NCI-H2196 (cell line): ENCODE measurements at regions not wholly inside any gene's neighbourhood (a gene's known extent, or its start where the extent isn't known, plus 50 kb on each side); places are given as distances from the start of the nearest gene placed in this dataset.
"Not testable (repeated sequence)": the region's sequence is repeated elsewhere in the genome, so short reads cannot be mapped to it uniquely, and the experiment has no call there.

Source experiments
- DNase-seq: peaks from one replicate; lab custom pipeline; 2025; ENCODE audit not compliant: unreplicated experiment; lab: John Stamatoyannopoulos, UW

DNA sequence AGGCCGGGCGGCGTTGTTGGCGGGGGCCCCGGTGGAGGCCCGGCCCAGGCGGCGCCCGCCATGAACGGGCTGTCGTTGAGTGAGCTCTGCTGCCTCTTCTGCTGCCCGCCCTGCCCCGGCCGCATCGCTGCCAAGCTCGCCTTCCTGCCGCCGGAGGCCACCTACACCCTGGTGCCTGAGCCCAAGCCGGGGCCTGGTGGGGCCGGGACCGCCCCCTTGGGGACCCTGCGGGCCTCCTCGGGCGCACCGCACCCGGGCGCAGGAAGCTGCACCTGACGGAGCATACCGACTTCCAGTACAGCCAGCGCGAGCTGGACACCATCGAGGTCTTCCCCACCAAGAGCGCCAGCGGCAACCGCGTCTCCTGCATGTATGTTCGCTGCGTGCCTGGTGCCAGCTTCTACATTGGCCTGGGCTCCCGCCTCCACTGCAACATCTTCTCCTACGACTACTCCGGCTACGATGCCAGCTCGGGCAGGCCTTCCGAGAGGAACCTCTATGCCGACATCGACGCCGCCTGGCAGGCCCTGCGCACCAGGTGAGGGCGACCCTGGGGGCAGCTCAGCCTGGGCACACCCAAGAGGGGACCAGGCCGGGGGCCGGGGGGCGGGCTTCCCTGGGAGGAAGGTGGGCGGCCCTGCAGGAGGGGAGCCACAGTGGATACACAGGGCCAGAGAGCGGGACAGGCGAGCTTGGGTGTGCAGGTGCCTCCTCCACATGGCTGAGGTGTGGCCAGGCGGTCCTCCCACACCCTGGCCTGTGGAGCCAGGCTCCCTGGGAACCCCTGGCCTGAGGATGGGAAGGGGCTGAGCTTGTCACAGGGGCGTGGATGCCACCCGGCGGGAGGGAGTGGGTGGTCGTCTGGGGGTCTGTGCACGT is 201.6 kb downstream of the USP22 start:
- DNase-seq: not testable (repeated sequence)

DNA sequence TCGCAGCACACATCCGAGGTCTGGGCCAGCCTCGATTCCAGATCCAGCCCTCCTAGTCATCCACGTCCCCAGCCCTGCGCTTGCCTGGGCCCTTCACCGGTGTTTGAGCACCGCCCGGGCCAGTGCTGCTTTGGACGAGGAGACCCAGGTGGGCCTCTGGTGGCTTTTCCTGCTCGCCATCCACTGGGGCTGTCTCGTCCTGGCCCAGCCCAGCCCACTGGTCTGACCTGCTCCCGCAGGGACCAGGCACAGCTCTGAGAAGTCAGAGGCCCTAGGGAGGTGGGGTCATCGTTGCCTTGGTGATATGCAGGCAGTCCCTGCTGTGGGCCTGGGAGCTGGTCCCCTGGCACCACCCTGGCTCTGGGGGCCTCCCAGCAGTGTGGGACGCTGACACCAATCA is 200.8 kb downstream of the USP22 start:
- DNase-seq: not testable (repeated sequence)

DNA sequence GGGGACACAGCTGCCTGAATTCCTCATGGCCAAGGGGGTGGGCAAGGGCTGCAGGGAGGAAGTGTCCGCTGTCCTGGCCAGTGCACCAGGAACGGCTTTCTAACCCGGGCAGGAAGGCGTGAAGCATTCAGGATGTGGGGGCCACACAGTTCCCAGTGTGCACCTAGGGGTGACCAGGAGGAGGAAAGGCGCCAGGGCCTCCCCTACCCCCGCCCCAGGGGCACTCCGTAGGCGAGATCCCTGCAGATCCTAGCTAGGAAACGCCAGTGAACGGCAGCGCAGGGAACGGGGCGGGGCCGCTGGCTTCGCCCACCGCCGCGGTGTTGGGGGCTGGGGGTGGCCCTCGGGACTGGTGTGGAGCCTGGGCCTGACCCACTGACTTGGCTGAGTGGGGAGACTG is 199.6 kb downstream of the USP22 start:
- DNase-seq: not testable (repeated sequence)

DNA sequence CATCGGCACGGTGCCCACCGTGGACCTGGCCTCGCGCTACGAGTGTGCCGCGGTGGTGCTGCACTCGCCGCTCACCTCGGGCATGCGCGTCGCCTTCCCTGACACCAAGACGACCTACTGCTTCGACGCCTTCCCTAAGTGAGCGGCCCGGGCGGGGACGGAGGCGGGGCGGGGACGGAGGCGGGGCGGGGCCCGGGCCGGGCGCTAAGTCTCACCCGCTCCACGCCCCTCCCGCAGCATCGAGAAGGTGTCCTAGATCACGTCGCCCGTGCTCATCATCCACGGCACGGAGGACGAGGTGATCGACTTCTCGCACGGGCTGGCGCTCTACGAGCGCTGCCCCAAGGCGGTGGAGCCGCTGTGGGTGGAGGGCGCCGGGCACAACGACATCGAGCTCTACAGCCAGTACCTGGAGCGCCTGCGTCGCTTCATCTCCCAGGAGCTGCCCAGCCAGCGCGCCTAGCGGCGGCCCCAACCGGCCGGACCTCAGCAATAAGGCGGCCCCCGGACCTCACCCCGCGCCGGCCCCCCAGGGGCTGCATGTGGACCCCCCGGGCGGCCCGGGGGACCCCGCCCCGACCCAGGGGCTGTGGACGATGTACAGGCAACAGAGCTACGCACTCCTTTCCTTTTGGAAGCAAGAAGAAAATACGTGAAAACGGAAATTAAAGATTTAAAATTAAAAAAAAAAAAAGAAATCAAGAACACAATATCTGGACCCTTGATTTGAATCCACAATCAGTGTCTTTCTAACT is 198.8 kb downstream of the USP22 start:
- not testable (repeated sequence) for DNase-seq

DNA sequence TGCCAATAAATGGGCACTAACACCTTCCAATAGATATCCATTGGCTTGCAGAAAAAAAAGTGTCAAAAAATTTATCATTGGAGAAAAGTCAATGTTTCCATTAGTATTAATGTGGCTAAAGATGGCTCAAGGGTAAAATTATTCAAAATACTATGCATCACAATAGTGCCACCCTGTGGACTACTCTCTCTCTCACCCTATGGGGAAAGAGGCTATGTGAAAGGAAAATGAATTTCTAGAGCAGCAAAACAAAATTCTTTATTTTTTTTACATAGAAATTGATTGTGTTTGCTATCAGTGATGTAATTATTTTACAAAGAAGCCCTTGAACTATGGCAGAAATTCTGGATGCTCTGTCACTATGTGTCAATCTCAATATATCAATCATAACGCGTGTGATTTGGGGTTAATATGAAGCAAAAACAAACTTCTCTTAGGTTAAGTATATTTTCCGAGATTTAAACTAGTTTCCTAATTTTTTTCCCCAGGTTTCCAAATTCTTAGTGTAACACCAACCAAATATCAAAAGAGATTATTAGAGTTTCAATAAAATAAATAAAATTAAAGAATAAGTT is 193.9 kb downstream of the USP22 start:
- not testable (repeated sequence) for DNase-seq

DNA sequence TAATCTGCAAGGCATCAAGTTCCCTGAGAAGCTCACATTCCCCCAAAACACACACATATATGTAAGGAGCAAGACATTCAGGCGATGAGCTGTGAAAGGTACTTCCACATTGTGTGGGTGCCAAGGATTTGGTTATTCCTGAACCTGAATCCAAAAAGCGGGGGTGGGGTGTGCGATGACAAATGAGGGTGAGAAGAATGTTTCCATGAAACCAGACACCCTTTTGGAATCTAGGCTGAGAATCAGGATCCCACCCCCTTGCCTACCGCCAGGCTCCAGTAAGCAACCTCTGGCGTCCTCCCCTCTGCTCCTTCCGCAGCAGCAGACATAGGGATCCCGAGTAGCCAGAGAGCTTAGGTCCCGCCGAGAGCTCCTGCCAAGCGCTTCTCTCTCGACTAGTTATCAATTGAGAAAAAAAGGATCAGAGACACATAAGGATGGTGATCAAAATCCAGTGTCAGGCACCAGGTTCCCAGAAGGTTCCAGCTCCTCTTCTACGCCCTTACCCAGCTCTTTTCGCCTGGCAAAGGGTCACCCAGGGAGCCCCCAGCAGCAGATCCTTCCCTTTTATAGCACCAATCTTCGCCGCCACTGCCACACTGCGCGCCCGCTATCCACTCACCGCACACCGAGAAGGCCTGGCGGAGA is 191.1 kb downstream of the USP22 start:
- not testable (repeated sequence) for DNase-seq

DNA sequence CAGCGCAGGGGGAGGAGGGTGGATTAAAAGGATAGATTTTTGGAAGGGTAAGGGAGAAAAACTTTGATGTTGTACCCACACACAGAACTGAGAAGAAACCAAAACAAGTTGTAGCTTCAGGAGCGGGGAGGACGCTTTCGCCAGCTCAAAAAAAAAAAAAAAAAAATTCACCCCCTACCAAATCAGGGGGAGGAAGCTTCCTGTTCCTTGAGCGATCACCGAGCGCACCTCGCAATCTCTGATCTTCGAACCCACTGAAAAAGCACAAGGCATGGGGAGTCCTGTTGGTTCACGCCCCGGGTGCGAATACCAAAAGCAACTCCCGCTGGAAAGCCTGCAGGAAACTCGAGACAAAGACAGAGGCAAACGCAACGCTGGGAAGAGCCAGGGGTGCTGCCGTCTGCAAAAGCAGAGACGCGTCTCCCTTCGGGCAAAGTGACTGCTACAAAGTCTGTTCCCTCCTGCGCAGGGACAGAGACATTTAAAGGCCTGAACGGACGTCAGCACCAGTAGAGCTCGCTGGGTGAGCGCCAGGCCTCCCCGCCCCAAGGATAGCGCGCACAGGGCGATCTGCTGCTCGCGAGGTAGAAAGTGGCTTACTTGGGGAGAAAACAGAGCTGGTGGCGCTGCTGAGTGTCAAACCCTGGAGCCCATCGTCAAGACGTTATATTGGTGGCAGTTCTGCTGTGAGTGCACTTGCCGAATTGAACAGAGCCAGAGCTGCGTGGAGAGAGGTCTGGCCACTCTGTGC is 190.4 kb downstream of the USP22 start:
- DNase-seq: peak; percentile 22

DNA sequence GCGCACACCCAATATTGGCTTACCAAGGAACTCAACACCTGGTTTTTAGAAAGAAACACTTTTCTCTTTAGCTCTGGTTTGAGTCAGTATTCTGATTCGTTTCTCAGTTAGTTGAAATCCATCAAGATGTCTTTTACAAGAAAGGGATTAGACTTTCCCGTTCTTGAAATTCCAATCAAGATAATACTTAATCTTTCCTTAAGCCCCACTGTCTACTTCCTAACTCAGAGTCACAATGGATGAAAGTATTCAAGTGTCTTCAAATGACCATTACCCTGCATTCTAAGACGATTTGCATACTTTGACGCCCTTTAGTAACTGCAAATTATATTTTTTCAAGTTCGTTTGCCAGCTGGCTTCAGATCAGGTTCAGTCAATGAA is 189.8 kb downstream of the USP22 start:
- DNase-seq: no peak

DNA sequence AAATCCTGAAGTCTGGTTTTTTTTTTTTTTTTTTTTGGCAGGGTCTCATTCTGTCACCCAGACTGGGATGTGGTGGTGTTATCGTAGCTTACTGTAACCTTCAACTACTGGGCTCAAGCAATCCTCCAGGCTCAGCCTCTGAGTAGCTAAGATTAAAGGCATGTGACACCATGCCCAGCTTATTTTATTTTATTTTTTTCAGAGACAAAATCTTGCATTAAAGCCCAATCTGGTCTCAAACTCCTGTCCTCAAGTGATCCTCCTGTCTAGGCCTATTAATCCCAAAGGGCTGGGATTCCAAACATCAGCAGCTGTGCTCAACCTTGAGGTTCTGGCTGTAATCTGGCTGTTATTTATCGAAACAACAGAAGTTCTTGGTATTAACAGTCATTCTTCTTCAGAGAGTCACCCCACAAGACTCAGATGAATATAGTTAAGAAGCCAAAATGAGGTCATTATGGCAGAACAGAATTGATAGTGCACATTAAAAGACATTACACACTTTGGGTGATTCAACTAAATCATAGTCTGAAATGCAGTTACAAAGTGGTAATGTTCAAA is 186.8 kb downstream of the USP22 start:
- not testable (repeated sequence) for DNase-seq

DNA sequence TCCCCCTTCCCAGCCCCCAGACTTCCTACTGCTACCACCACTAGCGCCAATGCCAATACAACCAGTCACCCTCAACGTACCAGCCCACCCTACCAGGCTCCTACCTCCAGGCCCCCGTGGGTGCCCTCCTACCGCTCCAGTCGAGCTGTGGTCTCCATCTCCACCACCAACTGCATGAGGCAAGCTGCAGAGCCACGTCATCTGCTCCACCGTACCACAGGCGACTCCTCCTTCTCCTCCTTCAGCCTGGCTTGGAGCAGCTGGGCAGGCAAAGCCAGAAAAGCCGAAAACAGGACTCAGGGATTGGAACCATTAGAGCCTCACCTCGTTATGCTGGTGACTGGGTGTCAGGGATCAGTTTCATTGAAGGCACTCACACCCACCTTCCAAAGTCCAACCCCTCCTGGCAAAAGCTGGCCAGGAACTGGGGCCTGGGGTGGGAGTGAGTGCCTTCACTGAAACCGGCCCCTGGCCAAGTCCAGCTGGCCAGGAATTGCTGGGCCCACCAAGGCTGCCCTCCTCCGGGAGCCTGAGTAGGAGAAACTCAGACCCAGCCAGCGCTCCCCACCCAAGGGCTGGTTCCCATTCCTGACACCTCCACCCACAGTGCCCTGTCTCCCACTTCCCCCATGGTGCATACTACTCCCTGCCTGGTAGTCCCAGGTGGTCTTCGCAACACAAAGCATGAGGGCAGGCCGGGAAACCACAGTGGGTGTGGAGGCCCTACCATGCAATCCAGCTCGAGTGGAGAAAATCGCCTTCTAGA is 176.2 kb downstream of the USP22 start:
- not testable (repeated sequence) for DNase-seq

DNA sequence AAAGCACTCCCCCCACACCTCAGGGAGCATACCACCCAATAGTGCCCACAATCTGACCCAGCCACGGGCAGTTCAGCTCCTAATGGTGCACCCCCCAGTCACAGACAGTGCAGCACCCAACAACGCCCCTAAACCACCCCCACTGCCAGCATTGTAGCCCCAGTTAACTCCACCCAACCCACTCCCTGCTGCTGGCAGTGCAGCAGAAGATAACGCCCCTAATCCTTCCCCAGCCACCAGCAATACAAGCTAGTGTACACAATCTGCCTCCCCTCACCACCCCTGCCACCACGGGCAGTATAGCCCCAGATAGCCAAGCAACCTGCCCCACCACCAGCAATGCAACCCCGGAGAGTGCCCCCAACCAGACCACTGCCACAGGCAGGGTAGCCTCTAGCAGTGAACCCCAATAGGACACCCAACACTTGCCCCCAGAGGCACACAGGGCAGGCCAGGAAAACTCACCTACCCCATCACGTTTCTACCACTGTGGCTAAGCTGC is 175.3 kb downstream of the USP22 start:
- DNase-seq: not testable (repeated sequence)

DNA sequence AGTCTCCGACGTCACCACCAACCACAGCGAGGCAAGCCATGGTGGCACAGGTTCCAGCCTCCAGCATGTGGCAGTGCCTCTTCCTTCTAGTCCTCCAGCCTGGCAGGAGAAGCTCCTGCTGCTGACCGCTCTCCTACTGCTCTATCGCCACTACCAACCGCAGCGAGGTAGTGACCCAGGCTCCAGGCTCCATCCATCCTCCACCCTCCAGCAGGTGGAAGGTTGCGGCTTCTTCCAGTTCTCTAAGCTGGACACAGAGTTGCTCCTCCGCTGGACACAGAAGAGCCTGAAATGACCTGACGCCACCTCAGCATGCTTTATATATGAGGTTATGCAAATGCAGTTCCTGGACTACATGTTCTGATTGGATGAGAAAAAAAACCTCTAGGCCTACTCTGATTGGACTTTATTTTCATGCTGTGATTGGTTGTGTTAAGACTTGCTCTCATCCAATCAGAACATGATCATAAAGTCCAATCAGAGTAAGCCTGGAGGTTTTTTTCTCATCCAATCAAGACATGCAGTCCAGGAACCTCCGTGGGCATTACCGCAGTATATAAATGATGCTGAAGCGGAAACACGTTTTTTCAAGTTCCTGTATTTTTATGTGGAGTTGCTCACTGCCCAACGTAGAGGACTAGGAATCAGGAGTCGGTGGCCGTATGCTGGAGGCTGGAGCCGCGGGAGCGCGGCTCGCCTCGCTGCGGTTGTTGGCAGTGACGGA is 174.7 kb downstream of the USP22 start:
- not testable (repeated sequence) for DNase-seq

DNA sequence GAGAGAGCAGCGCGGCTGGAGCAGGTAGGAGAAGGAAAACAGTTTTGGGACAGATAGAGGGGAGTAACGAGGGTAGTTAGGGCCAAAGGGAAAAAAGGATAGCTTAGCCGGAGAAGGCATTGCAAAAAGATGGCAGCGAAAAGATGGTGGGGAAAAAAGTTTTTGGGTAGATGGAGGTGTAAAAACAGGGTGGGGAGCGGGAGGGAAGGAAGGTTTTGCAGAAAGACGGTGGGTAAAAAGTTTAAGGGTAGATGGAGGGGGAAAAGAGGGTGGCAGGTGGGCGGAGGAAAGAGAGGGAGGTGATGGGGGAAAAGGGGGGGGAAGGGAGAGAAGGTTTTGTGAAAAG is 174.2 kb downstream of the USP22 start:
- DNase-seq: not testable (repeated sequence)

DNA sequence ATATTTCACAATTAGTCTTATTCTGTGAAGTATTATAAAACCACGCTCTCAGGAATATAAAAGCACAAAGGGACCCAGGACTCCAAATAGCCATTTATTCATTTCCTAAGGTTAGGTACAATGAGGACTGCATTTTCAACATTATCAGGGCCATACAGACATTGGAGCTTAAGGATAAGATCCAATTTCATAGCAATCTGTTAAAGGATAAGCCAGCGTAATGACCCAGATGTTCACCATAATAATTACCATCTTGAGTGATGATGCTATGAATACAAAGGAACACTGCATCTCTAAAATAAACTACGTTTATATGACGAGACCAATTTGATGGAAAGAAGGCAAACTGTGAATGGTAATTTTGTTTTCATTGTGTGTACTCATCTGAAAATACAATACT is 169.6 kb downstream of the USP22 start:
- not testable (repeated sequence) for DNase-seq

DNA sequence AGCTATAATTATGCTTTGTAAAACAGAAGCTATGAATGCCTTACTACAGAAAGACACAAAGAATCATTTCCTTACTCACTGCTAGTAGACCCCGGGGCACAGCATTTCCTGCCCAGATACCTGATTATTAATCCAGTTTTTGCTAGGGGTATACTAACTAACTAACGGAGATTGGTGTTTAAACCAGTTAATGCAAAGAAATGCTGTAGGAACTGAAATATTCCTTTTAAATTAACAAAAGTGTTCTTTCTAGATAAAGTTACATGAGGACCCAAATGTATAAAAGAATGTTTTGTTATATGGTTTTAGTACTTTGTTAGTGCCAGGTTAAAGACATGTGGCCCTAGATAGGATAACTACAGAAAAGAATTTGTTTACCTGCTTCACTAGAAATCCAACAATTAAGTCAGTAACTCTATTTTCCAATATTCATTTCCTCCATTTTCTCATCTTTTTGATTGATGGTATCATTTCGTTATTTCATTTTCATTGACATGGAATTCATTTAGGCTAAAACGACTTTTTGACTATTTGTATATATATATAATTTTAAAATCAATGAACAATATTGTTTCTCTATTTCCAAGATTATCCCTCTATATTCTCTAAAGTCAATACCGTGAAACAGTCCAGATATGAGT is 169.0 kb downstream of the USP22 start:
- not testable (repeated sequence) for DNase-seq

DNA sequence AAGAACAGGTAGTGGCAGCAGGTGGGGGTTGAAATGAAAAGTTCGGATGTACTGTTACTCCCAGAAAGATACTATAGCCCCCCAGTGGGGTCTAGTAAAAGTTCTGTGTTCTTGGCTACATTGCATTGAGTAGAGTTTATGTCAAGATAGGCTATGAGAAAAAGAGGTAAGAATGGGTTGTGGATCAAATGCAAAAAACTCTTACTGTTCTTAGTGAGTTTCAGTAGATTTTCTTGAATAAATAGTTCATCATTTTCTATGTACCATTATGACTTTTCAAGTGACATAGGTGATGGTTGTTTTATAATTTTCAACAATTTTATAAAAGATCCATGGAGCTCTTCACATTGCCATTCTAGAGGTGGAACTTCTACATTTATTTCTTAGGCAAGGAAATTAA is 165.4 kb downstream of the USP22 start:
- DNase-seq: not testable (repeated sequence)

DNA sequence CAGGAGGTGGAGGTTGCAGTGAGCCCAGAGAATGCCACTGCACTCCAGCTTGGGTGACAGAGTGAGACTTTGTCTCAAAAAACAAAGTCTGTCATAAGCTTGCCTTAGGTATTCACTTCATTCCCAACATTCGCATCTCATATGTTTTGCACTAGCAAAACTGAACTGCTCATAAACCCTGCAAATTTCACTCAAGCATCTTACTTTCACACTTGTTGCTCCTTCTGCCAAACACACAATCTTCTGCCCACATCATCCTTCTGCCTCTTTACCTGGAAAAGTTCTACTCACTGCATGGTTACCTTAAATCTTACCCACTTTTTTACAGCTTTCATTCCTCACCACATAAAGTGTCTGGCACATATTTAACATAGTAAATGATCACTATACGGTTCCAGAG is 152.5 kb downstream of the USP22 start:
- no peak for DNase-seq

DNA sequence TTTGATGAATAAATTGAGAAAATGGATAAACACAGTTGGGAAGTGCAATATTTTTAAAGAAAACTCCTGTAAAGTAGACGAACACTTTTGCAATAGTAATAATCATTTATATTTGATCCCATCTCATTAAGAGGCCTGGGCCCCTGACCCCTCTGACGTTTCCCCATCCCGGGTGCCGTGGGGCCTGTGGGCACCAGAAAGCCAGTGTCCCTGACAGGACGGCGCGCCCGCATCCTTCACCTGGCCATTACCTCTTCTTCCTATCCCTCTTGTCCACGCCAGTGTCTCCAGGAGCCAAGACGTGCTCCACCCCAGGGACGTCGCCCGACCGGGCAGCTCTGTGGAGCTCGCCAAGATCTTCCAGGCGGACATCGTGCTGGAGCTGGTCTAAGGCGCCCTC is 147.4 kb downstream of the USP22 start:
- DNase-seq: not testable (repeated sequence)
